PC-3 (cell line): ENCODE measurements at regions not wholly inside any gene's neighbourhood (a gene's known extent, or its start where the extent isn't known, plus 50 kb on each side); places are given as distances from the start of the nearest gene placed in this dataset.

ENCODE experiments used
- EZH2 ChIP-seq: fragments of 300-600 bp; sonication (generic); IDR thresholded peaks from one replicate; pipeline ENCODE4 v1.6.1; 2017; ENCODE audit warnings: antibody characterized with exemption, mild to moderate bottlenecking, low read length; ENCODE audit not compliant: unreplicated experiment
- TF ChIP-seq, protein P1 (sequence below): fragments of 300-600 bp; sonication (generic); conservative IDR thresholded peaks from 2 replicates; pipeline ENCODE4 v1.5.1; 2017; ENCODE audit warnings: antibody characterized with exemption, low read depth, mild to moderate bottlenecking, low read length

GRCh38 chr2:235328991-235329390 is 164.9 kb upstream of the AGAP1 start:
- TF ChIP-seq, protein P1, sequence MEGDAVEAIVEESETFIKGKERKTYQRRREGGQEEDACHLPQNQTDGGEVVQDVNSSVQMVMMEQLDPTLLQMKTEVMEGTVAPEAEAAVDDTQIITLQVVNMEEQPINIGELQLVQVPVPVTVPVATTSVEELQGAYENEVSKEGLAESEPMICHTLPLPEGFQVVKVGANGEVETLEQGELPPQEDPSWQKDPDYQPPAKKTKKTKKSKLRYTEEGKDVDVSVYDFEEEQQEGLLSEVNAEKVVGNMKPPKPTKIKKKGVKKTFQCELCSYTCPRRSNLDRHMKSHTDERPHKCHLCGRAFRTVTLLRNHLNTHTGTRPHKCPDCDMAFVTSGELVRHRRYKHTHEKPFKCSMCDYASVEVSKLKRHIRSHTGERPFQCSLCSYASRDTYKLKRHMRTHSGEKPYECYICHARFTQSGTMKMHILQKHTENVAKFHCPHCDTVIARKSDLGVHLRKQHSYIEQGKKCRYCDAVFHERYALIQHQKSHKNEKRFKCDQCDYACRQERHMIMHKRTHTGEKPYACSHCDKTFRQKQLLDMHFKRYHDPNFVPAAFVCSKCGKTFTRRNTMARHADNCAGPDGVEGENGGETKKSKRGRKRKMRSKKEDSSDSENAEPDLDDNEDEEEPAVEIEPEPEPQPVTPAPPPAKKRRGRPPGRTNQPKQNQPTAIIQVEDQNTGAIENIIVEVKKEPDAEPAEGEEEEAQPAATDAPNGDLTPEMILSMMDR: no peak
- no peak for TF ChIP-seq EZH2
